Transverse colon (tissue), 4 donors: ENCODE measurements at regions not wholly inside any gene's neighbourhood (a gene's known extent, or its start where the extent isn't known, plus 50 kb on each side); places are given as distances from the start of the nearest gene placed in this dataset.

ENCODE experiments used
- DNase-seq: peaks from one replicate; pipeline ENCODE4 v3.0.0-alpha.2; 2019
- H3K27ac ChIP-seq, 4 donors: fragments of 200-600 bp; sonication (generic); 2 replicates each; pipeline ENCODE4 v1.5.1; 2016 to 2018; ENCODE audit warnings: inconsistent platforms in 4 of 4
- H3K27me3 ChIP-seq: fragments of 200-600 bp; sonication (generic); 2 replicates; pipeline ENCODE4 v1.5.1; 2017; ENCODE audit warnings: inconsistent platforms
- H3K36me3 ChIP-seq, 4 donors: fragments of 200-600 bp; sonication (generic); 2 replicates each; pipeline ENCODE4 v1.5.1; 2017 to 2019; ENCODE audit warnings: inconsistent platforms in 4 of 4
- H3K4me1 ChIP-seq, 4 donors: fragments of 200-600 bp; sonication (generic); 2 replicates each; pipeline ENCODE4 v1.5.1; 2017 to 2020; ENCODE audit warnings: inconsistent platforms in 4 of 4
- H3K4me3 ChIP-seq, 4 donors: fragments of 200-600 bp; sonication (generic); 1 replicate in 1 of 4; 2 replicates in 3 of 4; pipeline versions ENCODE4 v1.5.1 to v1.6.1; 2017 to 2019; ENCODE audit warnings: inconsistent platforms in 4 of 4
- H3K9me3 ChIP-seq, 2 donors: fragments of 200-600 bp; sonication (generic); 2 replicates each; pipeline ENCODE4 v1.5.1; 2017 to 2019; ENCODE audit warnings: inconsistent platforms in 2 of 2
- EP300 ChIP-seq: sonication (generic); formaldehyde crosslinking; IDR thresholded peaks from one replicate; pipeline ENCODE4 v1.6.1; 2017; ENCODE audit warnings: antibody characterized with exemption, low read depth
- POLR2A ChIP-seq: fragments of 450-650 bp; IDR thresholded peaks from one replicate; pipeline ENCODE4 v1.6.1; 2016; ENCODE audit warnings: antibody characterized with exemption, mild to moderate bottlenecking, moderate library complexity
- POLR2AphosphoS5 ChIP-seq, 3 donors: sonication (generic); formaldehyde crosslinking; IDR thresholded peaks; one replicate each; pipeline ENCODE4 v1.6.1; 2016; ENCODE audit warnings: antibody characterized with exemption in 3 of 3
- WGBS, 2 donors: methylation state at CpG; one replicate each; pipeline ENCODE4 v1.1.5; 2018; ENCODE audit warnings: low coverage in 1 of 2; 5-methylcytosine and 5-hydroxymethylcytosine counted together
- in situ Hi-C, 4 donors: fragments of 200-750 bp; cut with MboI; loops; one replicate each; pipeline versions ENCODE4 v1.15.0 to v1.15.1; 2017; ENCODE audit warnings: low sequenced_read_pairs in 3 of 4, low pct_ligation_motif_present in 1 of 4, low pct_unique_long_range_greater_than_20kb in 1 of 4
- intact Hi-C: fragments of 100-400 bp; cut with DNase I; formaldehyde crosslinking; loops from one replicate; pipeline ENCODE4 v1.15.1; 2023; ENCODE audit warnings: low total_unique reads
- TF ChIP-seq, protein P1 (sequence below), 5 experiments: fragments of 200-600 bp in 3 of 5; fragments of 450-650 bp in 2 of 5; sonication (generic) in 3 of 5; IDR thresholded peaks; 1 replicate in 2 of 5; 2 replicates in 3 of 5; pipeline ENCODE4 v1.5.1; 2016 to 2017; ENCODE audit warnings: antibody characterized with exemption in 5 of 5, inconsistent platforms in 3 of 5, mild to moderate bottlenecking in 2 of 5, moderate library complexity in 1 of 5

DNA sequence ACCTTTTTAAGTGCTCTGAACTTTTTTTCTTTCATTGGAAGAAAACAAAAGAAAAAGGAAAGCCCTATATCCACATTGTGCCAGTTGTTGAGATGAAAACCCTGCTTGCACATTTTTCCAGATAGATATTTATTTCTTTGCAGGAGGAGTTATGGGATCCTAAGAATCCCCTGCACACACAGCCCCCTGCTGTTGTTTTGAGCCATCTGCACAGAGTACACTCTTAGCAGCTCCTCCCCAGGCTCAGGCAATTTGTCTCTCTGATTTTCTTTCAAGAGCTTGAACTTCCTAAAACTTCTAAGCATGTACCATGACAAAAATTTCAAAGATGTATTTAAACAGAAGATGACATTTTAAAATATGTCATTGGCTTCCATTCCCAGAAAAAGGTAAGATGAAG is 436.9 kb downstream of the METTL4 start:
- Histone ChIP-seq H3K9me3 (no peaks in the 10 kb centered on the region), H3K36me3 (no peaks in the 10 kb centered on the region), H3K4me1 (no peaks in the 10 kb centered on the region), H3K4me3 (no peak overlapping the region), H3K27me3 (no peaks in the 10 kb centered on the region), H3K27ac (no peak overlapping the region)
- intact Hi-C loops (no loop called here), in situ Hi-C loops (no loop called here)
- no peak for DNase-seq
- TF ChIP-seq EP300 (no peak), POLR2A (no peak), POLR2AphosphoS5 (IDR thresholded peaks at IDR 0.05) (no peak)
- TF ChIP-seq, protein P1, sequence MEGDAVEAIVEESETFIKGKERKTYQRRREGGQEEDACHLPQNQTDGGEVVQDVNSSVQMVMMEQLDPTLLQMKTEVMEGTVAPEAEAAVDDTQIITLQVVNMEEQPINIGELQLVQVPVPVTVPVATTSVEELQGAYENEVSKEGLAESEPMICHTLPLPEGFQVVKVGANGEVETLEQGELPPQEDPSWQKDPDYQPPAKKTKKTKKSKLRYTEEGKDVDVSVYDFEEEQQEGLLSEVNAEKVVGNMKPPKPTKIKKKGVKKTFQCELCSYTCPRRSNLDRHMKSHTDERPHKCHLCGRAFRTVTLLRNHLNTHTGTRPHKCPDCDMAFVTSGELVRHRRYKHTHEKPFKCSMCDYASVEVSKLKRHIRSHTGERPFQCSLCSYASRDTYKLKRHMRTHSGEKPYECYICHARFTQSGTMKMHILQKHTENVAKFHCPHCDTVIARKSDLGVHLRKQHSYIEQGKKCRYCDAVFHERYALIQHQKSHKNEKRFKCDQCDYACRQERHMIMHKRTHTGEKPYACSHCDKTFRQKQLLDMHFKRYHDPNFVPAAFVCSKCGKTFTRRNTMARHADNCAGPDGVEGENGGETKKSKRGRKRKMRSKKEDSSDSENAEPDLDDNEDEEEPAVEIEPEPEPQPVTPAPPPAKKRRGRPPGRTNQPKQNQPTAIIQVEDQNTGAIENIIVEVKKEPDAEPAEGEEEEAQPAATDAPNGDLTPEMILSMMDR (IDR thresholded peaks at IDR 0.05): no peak

DNA sequence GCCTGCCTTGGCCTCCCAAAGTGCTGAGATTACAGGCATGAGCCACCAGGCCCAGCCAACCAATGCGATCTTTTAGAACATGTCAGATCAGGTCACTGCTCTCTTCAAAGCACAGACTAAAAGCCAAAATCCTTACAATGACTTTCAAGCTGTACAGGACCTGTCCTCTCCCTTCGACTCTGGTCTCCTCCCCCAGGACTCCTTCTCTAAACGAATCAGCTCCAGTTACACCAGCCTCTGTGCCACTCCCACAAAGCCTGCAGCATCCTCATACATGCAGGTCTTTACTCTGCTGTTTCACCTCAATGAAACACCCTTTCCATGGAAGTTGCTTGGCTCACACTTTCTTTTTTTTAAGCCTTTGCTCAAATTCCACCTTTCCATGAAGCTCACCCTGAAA is 436.0 kb downstream of the METTL4 start:
- TF ChIP-seq, protein P1 (IDR thresholded peaks at IDR 0.05): no peak
- TF ChIP-seq EP300 (no peak), POLR2AphosphoS5 (IDR thresholded peaks at IDR 0.05) (no peak), POLR2A (no peak)
- intact Hi-C loops (no loop called here), in situ Hi-C loops (no loop called here)
- H3K4me1 ChIP-seq: no peaks in the 10 kb centered on the region
- no peaks in the 10 kb centered on the region for H3K36me3 ChIP-seq
- no peak overlapping the region for H3K27ac ChIP-seq
- no peaks in the 10 kb centered on the region for H3K27me3 ChIP-seq
- H3K4me3 ChIP-seq: no peak overlapping the region
- no peaks in the 10 kb centered on the region for H3K9me3 ChIP-seq
- no peak for DNase-seq
- WGBS, 2 donors: 0 to 65% methylated on average over 1 to 3 of the region's 3 CpGs

DNA sequence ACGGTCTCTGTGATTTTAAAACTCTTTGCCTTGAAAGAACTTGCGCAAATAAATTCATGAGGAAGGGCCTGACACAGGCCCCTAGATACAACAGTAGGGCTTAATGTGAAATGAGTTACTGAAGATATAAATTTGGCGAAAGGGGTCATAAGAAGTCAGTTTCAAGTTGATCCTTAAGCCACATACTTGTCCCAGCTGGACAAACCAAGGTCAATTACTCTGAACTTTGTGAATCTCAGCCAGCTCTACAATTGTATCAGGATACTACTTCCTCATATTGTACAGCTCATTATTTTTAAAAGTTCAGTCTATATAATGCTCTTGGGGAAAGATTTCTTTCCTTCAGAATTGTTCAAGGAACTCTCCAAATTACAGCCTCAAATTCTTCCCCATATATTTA is 432.8 kb downstream of the METTL4 start:
- DNase-seq: no peak
- Histone ChIP-seq H3K4me3 (no peak overlapping the region), H3K36me3 (no peaks in the 10 kb centered on the region), H3K27me3 (no peaks in the 10 kb centered on the region), H3K27ac (no peak overlapping the region), H3K9me3 (no peaks in the 10 kb centered on the region), H3K4me1 (no peaks in the 10 kb centered on the region)
- in situ Hi-C loops (no loop called here), intact Hi-C loops (no loop called here)
- 63 to 75% methylated on average over 2 to 3 of the region's 3 CpGs for WGBS, 2 donors
- TF ChIP-seq, protein P1 (IDR thresholded peaks at IDR 0.05): no peak
- TF ChIP-seq POLR2A: no peak
- TF ChIP-seq POLR2AphosphoS5 (IDR thresholded peaks at IDR 0.05): no peak
- no peak for TF ChIP-seq EP300

DNA sequence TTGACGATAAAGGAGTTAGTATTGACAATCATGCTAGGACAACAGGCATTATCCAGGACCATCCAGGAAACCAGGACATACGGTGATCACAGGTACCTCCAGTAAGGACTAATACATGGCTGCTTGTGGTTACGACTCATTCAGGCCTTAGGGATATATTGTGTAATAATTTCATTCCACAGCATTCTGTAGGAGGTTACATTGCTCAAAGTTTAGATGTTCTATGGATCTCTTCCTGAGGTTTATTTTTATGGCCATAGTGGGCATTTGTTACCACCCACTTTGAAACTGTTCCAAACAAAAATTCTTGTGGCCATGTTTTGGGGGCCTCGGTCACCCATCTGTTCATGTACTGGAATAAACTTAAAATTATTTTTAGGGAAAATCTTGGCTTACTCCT is 431.6 kb downstream of the METTL4 start:
- H3K27ac ChIP-seq: no peak overlapping the region
- no peak for DNase-seq
- no peaks in the 10 kb centered on the region for H3K4me1 ChIP-seq
- intact Hi-C loops (no loop called here), in situ Hi-C loops (no loop called here)
- no peaks in the 10 kb centered on the region for H3K36me3 ChIP-seq
- no peaks in the 10 kb centered on the region for H3K9me3 ChIP-seq
- 82 to 92% methylated on average over 3 to 4 of the region's 4 CpGs for WGBS, 2 donors
- H3K4me3 ChIP-seq: no peak overlapping the region
- no peaks in the 10 kb centered on the region for H3K27me3 ChIP-seq
- TF ChIP-seq, protein P1 (IDR thresholded peaks at IDR 0.05): no peak
- TF ChIP-seq EP300 (no peak), POLR2AphosphoS5 (IDR thresholded peaks at IDR 0.05) (no peak), POLR2A (no peak)
